HEK293 (cell line): ENCODE measurements at regions not wholly inside any gene's neighbourhood (a gene's known extent, or its start where the extent isn't known, plus 50 kb on each side); places are given as distances from the start of the nearest gene placed in this dataset.

Experiments
- CTCF ChIP-seq: fragments of 450-650 bp; formaldehyde crosslinking; IDR thresholded peaks from 2 replicates; pipeline ENCODE4 v1.5.1; 2016; ENCODE audit warnings: missing biosample characterization, missing genetic modification characterization
- KLF1 ChIP-seq: fragments of 450-650 bp; formaldehyde crosslinking; IDR thresholded peaks from 2 replicates; pipeline ENCODE4 v1.5.1; 2016; ENCODE audit warnings: missing biosample characterization, missing genetic modification characterization
- PBX3 ChIP-seq: sonication (generic); formaldehyde crosslinking; IDR thresholded peaks from 2 replicates; pipeline ENCODE4 v1.8.1; 2022; ENCODE audit warnings: mild to moderate bottlenecking, moderate library complexity, missing genetic modification reagents
- ZBTB7A ChIP-seq: fragments of 450-650 bp; formaldehyde crosslinking; IDR thresholded peaks from 2 replicates; pipeline ENCODE4 v1.5.1; 2016; ENCODE audit warnings: low read depth, missing biosample characterization, missing genetic modification characterization
- ZNF184 ChIP-seq: fragments of 450-650 bp; IDR thresholded peaks from 2 replicates; pipeline ENCODE4 v1.5.1; 2018; ENCODE audit warnings: missing biosample characterization, mild to moderate bottlenecking, missing genetic modification characterization
- ZNF335 ChIP-seq: fragments of 450-650 bp; formaldehyde crosslinking; conservative IDR thresholded peaks from 2 replicates; pipeline ENCODE4 v1.5.1; 2016; ENCODE audit warnings: missing biosample characterization, missing genetic modification characterization

- TF ChIP-seq KLF1 = no peak
- TF ChIP-seq PBX3 (CRISPR knock-in tag) = no peak
- no peak for TF ChIP-seq CTCF (tag by site-specific recombination)
- no peak for TF ChIP-seq ZNF335 (tag by site-specific recombination)
- TF ChIP-seq ZNF184 = no peak
- no peak for TF ChIP-seq ZBTB7A (tag by site-specific recombination)
Observed at GRCh38 chr2:37847792-37848191, 77.3 kb upstream of the RMDN2 start.
